ENCODE measurements at regions not wholly inside any gene's neighbourhood (a gene's known extent, or its start where the extent isn't known, plus 50 kb on each side); places are given as distances from the start of the nearest gene placed in this dataset.

GRCh38 chr15:92305343-92305742 is 88.3 kb upstream of the ST8SIA2 start:
- DNase-seq: no peak

DNA sequence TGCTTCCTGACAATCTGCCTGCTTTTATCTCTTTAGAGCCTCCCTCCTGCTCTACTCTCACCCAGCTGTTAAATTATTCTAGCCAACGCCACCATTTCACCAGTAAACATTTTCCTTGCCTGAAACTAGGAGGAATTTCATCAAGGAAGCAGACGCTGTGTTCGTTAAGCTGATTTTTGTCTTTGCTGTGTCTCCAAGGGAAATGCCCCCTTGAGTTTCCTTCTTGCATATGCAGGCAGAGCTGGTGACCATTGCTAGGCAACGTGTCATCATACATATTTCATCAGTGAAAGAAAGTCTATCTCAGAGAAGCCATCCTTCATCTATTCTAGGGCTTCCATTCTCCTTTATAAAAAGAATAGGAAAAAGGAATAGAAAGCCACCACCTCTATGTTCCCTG is 87.0 kb upstream of the ST8SIA2 start:
- no peak for DNase-seq

DNA sequence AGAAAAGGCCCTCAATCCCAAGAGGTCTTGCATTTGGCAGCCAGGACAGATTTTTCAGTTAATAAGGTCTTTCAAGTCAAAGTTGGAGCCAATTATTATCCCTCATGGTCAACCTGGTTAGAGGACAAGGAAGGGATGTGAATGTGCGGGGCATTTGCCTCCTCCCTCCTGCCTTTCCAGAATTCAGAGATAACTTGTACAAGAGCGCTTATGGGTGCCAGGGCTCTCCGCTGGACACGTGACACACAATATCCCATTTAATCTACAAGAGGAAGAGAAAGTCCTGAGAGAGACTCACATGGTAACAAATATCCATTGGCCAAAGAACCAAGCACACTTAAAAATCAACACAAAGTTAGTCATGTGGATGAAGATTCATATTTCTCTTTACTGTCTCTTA is 78.5 kb upstream of the ST8SIA2 start:
- no peak for DNase-seq

DNA sequence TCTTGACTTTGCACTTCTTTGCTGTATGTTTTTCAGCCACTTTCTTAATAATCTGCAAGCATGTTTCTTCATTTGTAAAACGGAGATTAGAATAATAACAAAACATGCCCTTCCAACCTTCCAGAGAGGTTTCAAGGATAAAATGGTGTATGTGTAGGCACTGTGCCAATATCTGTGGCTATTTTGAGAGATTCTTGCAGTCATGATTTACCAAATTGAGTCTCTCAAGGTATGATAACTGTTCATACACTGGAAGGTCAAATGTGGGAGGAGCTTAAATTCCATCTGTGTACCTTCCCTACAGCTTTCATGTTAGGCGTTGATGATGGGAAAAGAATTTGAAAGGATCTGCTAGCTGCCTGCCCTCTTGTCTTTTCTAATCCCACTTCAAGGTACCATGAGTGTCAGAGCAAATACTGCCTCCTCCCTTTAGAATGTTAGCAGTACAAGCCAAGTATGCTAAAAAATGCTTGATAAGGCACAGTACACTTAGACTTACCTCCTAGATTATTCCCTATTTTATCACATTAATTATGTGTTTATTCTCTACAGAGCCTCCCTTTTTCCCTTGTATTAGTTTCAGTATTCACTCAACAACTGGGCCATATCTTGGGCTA is 78.0 kb upstream of the ST8SIA2 start:
- DNase-seq: no peak

DNA sequence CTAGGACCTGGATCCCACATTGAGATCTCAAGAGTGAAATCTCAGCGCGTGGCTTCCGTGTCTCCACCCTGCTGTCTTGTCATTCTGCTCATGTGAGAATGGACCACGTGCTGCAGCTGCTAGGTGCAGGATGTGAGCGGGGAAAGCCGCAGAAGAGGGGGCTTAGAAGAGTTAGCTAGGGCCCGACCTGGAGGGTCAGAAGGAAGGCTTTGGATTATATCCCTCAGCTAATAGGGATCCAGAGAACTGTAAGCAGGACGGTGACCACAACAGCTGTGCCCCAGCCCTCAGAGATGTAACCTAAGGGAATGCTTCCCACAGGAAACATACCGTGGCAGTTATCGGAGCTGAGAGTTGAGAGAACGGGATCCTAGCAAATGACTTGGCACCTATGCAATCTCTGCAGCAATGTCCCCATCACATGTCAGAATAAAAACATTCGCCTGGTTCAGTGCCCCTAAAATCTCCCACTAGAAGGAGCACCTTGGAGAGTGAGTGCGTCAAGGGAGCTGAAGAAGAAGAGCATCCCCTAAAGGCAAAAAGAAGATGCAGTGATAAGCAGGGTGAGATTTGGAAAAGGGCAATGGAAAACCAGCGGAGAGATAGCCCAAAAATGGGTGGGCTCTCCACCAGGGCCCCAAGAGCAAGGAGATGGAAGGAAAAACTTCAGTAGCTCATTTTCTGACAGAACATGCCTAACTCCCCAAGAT is 76.9 kb upstream of the ST8SIA2 start:
- DNase-seq: no peak

GRCh38 chr15:92320012-92320699 is 73.5 kb upstream of the ST8SIA2 start:
- DNase-seq: no peak

DNA sequence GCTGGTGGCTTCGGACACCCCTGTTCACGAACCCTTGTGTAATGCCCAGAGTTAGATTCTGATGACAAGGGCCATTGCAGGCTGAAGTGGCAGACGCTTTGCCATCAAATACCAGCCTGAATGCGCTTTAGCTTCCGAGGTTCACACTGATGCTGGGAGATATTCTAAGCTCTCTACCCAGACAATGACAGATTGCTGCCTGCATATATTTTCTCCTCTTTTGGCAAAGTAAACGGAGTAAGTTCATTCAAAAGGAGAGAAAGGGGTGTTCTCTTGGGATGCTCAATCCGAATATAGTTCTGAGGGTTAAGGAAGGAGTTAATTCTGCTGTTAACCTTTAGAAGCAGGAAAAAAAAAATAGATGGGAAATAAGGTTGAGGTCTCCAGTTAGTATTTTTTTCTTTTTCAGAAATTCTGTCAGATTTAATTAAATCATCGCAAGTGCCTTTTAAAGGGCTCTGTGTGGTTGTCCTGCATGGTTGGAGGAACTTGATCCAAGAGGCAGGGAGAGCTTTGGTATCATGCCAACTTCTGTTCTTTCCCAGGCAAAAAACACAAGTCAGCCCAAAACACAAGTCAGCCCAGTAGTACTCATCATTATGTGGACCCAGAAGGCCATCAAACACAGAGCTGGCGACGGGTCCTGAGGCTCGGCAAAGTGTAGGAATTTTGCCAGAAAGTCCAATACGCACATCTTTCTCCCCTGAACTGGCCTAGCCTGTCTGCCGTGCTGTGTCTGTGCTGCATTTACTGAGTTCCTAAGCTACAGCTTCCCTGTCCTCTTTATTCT is 70.9 kb upstream of the ST8SIA2 start:
- peak; percentile 19 to 71 for DNase-seq

GRCh38 chr15:92323525-92323924 is 70.2 kb upstream of the ST8SIA2 start:
- no peak for DNase-seq

DNA sequence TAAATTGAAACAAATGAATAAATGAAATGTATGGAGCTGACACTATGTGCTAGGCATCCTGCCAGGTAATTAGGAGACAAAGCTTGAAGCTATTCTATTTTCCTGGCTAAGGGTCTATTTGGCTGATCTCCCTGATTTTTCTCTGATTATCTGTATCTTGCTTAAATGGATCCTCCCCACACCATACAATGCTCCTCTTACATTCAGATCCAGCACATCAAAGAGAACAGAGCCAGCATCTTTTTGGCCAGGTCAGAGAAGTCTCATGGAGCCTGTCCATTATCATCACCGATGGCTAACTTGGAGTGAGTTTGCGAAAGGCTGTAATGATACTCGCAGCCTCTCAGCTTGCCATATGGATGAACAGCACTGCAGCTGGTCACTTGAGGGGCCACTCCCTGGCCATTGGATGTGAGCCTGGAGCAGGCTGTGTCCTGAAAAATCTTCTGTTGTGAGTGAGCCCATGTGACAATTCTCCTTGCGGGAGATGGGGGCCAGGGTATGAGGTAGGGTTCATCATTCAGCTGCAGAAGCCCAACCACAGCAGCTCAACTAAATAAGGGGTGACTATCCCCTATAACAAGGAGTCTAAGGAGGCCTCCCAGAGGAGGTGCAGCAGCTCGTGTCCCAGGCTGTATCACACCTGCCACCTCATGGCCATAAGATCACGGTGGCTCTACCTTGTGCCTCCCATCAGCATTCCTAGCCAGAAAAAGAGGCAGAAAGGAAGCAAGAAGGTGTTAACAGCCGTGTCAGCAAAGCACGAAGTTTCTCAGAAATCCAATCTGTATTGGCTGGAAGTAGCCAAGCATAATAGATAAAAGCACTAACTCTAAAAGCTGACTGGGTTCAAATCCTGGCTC is 69.3 kb upstream of the ST8SIA2 start:
- DNase-seq: no peak

DNA sequence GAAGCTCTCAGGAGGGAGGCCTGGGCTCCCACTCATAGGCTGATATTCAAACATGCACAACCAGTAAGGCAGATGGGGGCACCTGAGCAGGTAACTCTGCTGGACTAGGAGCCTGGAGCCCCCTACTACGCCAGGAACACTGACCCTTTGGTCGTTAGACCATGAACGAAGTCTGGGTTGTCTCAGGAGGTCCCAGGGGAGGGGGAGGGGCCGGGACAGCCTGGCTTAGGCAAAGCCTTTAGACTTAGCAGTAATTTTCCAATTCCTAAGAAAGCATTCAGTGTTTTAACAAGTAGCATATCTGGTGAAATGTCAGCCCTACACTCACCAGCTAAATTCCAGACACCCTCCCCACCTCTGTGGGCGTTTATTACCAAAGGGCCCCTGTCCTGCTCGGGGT is 67.4 kb upstream of the ST8SIA2 start:
- no peak for DNase-seq

DNA sequence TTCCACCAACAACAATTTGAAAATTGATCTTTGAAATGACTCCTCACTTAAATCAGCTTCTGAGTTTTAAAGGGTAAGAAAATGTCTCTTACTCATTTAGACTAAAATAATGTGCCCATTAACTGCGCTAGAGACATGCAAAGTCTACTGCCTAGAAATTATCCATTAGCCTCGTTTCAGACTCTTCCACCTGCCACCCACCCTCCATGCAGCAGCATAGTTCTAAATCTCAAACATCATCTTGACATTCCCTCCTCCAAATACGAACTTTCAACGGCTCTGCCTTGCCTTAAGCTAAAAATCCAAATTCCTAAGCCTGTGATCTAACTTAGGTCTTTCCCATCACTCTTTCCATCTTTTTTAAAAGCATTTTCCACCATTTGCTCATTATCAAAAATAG is 66.6 kb upstream of the ST8SIA2 start:
- DNase-seq: no peak

GRCh38 chr15:92328207-92328606 is 65.5 kb upstream of the ST8SIA2 start:
- no peak for DNase-seq

DNA sequence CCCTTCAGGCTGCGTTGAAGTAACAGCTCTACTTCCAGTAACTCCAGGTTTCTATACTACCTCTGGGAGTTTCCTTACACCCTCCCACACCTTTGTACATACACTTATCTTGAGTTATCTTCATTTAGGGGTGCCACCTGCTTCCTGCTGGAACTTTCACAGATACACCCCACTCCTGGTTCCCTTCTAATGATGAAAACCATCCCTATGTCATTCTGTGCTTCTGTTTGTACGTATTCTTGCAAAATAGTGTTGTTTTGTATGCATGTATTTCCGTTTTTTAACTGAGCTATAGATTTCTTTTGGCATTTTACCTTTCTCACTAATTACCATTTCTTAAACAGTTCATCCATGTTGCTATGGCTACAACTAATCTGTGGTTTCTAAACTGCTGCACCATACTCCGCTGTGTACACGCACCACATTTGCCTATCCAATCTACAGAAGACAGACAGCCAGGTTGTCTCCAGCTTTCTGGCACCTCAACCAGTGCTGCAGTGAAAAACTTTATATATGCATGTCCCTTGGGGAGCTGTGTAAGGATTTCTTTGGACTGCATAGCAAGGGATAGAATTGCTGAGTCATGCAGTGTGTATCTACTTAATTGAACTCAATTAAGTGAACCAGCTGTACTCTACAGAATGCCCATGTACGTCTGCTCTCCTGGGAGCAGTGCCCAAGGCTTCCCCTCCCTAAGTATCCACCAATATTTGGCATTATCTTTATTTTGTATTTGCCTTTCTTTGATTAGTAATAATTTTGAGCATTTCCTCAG is 61.4 kb upstream of the ST8SIA2 start:
- DNase-seq: no peak

DNA sequence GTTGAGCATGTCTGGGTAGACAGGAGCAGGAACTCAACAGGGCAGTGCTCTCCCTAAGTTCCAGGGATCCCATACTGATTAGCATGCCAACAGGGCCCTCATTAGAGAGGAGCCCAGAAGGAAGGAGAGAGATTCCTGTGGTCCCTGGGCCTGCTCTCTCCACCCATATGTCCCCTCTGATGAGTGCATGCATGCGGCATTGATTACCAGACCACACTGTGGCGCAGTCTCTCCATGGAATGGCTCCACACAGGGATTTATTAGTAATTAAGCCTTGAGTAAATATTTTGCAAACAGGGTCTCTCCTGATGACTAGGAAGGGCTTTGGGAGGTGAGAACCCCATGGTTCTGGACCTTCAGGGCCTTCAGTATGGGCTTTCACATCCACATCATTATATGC is 60.0 kb upstream of the ST8SIA2 start:
- DNase-seq: no peak

- no peak for DNase-seq
Measured at GRCh38 chr15:92336419-92336987, 57.2 kb upstream of the ST8SIA2 start.

GRCh38 chr15:92339361-92339760 is 54.3 kb upstream of the ST8SIA2 start:
- no peak for DNase-seq
